Uterus (tissue), 2 donors: ENCODE measurements at regions not wholly inside any gene's neighbourhood (a gene's known extent, or its start where the extent isn't known, plus 50 kb on each side); places are given as distances from the start of the nearest gene placed in this dataset.

Source experiments
- POLR2A ChIP-seq, 2 donors: fragments of 450-650 bp; IDR thresholded peaks; one replicate each; pipeline ENCODE4 v1.6.1; 2016; ENCODE audit warnings: antibody characterized with exemption in 2 of 2, mild to moderate bottlenecking in 1 of 2, moderate library complexity in 1 of 2
- TF ChIP-seq, protein P1 (sequence below), 4 experiments: fragments of 200-600 bp in 2 of 4; fragments of 450-650 bp in 2 of 4; sonication (generic) in 2 of 4; IDR thresholded peaks; one replicate each; pipeline ENCODE4 v1.5.1; 2016 to 2019; ENCODE audit warnings: antibody characterized with exemption in 4 of 4, mild to moderate bottlenecking in 2 of 4, moderate library complexity in 1 of 4

DNA sequence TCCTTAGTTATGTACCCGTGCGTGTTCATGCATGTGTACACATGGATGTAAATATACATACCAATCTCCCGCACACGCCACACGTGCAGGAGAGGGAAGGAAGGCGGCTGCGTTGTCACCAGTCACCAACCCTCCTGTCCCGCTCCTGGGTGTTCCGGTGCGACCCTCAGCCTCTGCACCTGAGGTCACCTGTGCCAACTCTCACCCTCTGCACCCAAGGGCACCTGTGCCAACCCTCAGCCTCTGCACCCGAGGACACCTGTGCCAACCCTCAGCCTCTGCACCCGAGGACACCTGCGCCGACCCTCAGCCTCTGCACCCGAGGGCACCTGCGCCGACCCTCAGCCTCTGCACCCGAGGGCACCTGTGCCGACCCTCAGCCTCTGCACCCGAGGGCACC is 192.8 kb upstream of the SALL3 start:
- TF ChIP-seq, protein P1, sequence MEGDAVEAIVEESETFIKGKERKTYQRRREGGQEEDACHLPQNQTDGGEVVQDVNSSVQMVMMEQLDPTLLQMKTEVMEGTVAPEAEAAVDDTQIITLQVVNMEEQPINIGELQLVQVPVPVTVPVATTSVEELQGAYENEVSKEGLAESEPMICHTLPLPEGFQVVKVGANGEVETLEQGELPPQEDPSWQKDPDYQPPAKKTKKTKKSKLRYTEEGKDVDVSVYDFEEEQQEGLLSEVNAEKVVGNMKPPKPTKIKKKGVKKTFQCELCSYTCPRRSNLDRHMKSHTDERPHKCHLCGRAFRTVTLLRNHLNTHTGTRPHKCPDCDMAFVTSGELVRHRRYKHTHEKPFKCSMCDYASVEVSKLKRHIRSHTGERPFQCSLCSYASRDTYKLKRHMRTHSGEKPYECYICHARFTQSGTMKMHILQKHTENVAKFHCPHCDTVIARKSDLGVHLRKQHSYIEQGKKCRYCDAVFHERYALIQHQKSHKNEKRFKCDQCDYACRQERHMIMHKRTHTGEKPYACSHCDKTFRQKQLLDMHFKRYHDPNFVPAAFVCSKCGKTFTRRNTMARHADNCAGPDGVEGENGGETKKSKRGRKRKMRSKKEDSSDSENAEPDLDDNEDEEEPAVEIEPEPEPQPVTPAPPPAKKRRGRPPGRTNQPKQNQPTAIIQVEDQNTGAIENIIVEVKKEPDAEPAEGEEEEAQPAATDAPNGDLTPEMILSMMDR (IDR thresholded peaks at IDR 0.05), result no peak
- TF ChIP-seq POLR2A (IDR thresholded peaks at IDR 0.05), result no peak
